ENCODE measurements at regions not wholly inside any gene's neighbourhood (a gene's known extent, or its start where the extent isn't known, plus 50 kb on each side); places are given as distances from the start of the nearest gene placed in this dataset.

DNA sequence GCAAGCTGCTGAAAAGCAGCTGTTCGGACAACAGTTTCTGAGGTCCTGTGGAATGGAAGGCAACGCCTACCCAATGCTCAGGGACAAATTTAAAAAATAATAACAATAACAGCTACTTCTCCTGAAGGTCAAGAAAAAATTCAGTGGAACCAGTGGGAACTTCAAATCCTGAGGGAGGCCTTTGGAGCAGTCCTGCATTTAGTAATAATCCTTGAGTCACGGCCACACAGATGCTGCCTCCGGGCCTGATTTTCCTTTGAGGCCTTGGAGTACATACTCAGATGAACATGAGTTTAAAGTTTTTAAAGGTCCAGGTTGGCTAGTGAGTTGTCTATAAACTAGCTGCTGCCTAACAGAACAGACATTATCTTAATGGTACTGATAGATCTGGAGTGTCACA is 268.0 kb downstream of the MSRB3 start:
- TF ChIP-seq, protein P1, sequence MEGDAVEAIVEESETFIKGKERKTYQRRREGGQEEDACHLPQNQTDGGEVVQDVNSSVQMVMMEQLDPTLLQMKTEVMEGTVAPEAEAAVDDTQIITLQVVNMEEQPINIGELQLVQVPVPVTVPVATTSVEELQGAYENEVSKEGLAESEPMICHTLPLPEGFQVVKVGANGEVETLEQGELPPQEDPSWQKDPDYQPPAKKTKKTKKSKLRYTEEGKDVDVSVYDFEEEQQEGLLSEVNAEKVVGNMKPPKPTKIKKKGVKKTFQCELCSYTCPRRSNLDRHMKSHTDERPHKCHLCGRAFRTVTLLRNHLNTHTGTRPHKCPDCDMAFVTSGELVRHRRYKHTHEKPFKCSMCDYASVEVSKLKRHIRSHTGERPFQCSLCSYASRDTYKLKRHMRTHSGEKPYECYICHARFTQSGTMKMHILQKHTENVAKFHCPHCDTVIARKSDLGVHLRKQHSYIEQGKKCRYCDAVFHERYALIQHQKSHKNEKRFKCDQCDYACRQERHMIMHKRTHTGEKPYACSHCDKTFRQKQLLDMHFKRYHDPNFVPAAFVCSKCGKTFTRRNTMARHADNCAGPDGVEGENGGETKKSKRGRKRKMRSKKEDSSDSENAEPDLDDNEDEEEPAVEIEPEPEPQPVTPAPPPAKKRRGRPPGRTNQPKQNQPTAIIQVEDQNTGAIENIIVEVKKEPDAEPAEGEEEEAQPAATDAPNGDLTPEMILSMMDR (IDR thresholded peaks at IDR 0.05) = no peak
- TF ChIP-seq EP300 (IDR thresholded peaks at IDR 0.05) (no peak), POLR2A (IDR thresholded peaks at IDR 0.05) (no peak)
